GF-D8 (cell line): ENCODE measurements at regions not wholly inside any gene's neighbourhood (a gene's known extent, or its start where the extent isn't known, plus 50 kb on each side); places are given as distances from the start of the nearest gene placed in this dataset.

Source experiments
- DNase-seq: peaks from one replicate; lab custom pipeline; 2025; lab: John Stamatoyannopoulos, UW

DNA sequence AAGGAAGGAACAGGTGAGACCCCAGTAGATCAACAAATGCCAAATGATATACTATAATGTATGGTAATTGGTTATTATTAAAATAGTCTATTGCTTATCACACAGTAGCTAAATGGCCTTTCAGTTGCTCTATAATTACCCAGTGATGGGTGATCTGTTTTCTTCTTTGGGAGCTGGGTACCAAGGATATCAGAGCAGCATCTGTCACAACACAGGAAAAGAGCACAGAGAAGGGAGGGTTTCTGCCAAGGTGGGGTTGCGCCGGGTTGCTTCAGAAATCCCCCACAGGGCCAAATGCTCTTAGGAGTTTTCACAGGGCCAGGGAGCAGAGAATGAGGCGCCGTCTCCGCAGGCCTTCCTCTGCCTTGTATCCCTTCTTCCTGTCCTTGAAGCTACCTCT lies 469.4 kb downstream of the INSC start:
- no peak for DNase-seq

GRCh38 chr11:15585602-15586331 lies 471.0 kb downstream of the INSC start:
- DNase-seq = no peak

DNA sequence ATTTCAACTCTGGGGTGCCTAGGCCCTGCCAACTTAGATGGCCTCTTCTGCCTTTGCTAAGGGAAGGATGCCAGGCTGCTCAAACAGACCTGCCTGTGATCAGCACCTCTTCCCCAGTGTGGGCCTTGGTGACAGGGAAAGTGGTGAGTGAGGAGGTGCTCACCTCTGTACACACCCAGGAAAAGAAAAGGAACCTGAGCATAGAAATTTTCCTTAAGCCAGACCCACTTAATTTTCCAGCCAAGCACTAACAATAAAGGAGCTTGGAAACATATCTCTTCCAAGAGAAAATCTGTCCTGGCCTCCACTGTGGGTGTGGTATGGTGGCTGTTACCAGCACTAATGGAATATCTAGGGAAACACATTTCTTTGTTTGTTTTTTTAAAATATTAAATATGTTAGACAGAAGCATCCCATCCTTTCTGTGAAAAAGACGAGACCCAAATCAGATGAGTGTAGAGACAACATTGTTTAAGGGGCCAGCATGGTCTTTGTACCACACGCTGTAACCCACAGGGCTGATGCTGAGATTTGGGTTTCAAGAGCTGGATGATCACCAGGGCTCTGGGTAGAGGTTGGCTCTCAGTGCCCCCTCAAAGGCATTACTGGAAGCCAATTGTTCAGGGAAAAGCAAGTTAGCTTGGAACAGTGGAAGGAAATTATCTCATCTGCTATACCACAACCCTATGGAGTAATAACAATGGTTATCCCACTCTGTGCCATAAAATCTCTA lies 472.2 kb downstream of the INSC start:
- no peak for DNase-seq

DNA sequence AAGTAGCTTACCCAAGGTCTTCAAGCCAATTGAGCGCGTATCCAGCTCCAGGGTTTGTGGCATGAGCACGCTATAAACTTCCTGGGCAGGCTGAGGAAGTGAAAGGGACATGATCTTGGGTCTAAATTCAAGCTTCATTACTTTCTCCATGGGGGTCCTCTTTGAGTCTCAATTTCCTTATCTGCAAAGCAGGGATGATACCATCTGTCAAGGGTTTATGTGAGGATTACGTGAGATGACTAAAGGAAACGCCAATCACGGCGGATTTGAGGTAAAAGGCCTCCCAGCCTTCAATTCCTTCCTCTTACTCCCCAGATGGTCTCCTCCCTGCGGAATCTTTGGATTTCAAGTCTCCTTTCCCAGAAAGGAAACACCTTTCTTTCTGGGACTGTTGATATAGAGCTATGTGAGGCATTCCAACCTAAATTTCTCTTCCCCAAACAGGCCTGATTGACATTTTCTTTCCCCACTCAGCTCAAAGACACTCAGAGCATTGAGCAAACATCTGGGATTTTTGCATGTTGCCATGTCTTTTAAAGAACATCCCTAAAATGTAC lies 474.4 kb downstream of the INSC start:
- DNase-seq = no peak

- no peak for DNase-seq
Measured at GRCh38 chr11:15590132-15590531, 475.4 kb downstream of the INSC start.

DNA sequence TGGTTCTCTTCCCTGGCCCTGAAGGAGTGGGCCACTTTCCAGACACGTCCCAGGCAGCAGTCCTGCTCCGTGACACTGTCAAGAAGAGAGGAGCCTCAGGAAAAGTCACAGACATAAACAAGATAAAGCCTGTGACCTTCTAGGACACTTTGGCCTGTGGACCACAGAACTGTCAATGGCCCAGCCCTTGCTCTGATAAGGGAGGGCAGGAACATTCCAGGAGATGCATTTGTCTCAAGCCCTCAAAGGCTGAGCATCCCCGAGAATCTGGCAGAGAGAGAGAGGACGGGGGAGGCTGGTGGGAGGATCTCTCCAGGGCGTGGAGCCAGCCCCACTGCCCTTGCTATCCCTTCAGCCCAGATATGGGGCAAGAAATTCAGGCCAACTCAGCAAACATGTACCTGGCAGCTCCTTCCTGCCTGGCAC lies 476.4 kb downstream of the INSC start:
- DNase-seq = no peak

GRCh38 chr11:15594607-15595006 lies 479.9 kb downstream of the INSC start:
- DNase-seq = no peak

DNA sequence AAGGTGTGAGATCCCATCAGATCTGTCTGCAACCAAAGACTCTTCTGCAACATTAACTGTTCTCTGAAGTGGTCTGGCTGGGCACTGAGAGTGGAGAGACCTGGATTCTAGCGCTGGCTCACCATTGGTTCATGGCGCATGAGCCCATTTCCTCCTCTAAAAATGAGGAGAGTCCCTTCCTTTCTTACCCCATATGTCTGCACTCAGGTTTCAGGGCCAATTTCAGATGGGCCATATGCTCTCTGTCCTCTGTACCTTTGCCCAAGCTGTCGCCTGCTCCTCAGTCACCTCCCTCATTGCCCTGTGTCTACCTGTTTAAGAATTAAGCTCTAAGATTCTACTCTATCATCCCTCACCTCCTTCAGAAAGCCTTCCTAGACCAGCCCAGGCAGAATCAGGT lies 484.7 kb downstream of the INSC start:
- DNase-seq = no peak

- no peak for DNase-seq
Measured at GRCh38 chr11:15602047-15602446, 487.3 kb downstream of the INSC start.

- DNase-seq = no peak
Measured at GRCh38 chr11:15602785-15603567, 488.3 kb downstream of the INSC start.

GRCh38 chr11:15605094-15605493 lies 490.4 kb downstream of the INSC start:
- DNase-seq = no peak

DNA sequence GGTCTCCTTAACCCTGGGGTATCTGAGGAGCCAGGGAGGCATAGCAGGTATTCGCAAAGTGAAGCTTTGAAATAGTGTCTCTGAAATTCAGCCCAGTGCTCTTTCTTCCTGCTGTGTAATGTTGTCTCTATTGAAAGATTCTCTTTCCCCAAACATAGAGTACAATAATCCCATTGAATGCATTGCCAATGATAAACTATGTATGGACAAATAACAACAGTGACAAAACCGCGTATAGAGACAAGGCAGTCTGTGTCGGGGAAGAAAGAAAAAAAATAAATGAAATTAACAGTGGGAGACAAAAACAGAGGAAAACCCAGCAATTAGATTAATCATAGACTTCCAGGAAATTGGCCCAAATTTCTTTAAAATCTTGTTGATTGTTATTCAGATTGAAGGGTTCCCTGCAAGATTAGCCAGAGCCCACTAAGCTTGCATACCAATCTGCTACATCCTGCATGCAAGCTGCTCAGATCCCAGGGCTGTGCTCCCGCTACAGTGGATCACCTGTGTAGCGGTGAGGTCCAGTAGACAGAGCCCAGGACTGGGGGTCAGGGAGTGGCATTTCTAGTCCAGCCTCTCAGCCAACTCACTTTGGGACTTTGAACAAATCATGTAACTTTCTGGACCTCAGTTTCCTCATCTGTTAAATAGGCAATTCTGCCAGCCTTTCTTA lies 492.8 kb downstream of the INSC start:
- DNase-seq = no peak

DNA sequence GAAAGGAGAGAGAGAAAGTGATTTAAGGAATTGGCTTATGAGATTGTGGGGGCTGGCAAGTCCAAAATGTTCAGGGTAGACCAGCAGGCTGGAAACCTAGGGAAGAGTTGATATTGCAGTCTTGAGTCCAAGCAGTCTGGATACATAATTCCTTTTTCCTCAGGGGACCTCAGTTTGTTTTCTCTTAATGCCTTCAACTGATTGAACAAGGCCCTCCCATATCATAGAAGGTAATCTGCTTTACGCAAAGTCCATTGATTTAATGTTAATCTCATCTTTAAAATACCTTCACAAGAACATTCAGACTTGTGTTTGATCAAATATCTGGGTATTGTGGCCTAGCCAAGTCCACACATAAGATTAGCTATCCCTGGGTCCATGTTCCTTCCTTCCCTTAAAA lies 494.7 kb downstream of the INSC start:
- no peak for DNase-seq

GRCh38 chr11:15610881-15611280 lies 496.2 kb downstream of the INSC start:
- no peak for DNase-seq

DNA sequence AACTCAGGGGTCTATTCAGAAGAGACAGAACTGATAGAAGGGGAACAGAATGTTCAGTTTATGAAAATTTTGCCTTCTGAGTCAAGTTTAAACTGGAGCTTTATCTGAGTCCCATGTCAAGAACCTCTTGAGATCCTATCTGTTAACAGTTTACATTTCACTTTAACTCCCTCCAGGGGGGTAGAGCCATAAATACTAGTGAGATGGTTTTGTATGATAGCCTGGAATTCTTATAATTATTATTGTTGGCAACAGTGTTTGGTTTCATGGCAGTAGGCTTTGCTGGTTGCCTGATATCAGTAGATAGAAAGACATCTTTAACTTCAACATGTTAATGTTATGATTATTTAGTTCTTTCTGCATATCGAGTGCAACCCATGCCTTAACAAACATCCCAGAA lies 498.5 kb downstream of the INSC start:
- no peak for DNase-seq

DNA sequence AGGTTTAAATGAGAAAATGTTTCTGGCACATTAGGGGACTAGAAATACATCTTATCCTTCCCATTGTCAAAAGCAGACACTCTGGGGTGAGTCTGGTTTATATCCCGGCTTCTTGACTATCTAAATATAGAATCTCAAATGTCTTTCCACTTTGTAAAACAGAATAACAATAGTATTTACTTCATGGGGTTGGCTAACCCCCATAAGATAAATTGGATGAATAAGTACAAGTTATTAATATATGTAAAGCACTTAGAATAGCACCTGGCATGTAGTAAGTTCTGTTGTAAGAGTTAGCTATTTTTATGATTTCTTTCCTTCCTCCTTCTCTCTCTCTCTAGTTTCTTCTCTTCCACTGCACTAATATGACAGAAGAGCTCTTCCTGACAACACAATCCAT lies 499.1 kb downstream of the INSC start:
- no peak for DNase-seq

- no peak for DNase-seq
Measured at GRCh38 chr11:15615398-15616096, 500.8 kb downstream of the INSC start.

DNA sequence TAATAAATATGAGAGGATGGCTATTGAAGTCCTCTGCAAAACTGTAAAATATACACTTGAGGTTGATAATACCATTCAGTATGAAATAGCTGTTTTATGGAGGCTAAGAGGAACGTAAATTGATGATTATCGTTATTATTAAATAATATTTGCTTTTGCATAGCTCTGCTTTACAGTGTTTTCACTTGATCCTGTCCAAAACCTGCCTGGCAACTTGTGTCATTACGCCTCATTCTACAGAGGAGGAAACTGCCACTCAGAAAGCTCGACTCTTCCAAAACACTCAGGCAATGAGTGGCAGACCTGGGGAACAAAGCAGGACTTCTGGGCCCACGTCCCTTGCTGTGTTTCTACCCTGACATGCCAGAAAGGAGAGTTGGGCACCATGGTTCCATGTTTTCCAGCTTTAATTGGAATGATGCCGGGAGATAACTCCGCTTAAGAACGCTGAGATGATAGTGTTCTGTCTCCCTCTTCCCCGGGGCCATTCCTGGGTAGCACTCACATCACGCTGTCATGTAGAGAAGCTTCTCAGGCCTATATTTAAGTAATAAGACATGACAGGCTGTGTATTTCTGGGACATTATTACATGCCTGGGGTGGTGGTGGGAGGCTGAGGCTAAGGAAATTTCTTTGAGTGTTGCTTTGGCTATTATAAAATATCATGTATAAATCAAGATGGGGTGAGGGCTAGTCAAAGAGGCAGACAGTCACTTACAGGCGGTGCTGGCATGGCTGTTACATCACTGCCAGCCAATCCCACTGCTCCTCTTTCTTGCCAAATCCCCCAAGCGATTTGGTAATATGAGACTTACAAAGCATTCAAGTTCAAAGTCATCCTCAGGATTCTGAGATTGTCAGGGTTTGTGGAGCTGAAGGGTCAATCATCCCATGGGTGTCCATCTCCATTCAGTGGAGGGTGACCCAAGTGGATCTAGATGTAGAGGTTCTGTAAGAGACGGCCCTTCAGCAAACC lies 501.7 kb downstream of the INSC start:
- no peak for DNase-seq

DNA sequence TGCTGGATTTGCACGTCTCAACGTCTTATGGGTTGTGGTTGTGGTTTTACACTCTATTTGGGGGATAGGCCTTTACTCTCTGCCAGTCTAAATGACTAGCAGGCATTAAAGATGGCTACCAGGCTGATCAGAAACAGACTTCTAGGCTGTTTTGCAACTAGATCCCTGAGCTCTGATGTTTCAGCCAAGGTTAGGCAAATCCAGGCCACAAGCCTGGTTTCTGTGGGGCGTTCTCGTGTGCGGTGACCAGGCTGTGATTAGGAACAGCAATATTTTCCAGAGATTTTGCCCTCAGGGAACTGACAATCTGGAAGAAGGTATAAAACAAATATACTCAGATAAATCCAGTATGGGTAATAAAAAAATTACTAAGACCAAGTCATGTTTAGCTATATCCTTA lies 502.4 kb downstream of the INSC start:
- DNase-seq = no peak

DNA sequence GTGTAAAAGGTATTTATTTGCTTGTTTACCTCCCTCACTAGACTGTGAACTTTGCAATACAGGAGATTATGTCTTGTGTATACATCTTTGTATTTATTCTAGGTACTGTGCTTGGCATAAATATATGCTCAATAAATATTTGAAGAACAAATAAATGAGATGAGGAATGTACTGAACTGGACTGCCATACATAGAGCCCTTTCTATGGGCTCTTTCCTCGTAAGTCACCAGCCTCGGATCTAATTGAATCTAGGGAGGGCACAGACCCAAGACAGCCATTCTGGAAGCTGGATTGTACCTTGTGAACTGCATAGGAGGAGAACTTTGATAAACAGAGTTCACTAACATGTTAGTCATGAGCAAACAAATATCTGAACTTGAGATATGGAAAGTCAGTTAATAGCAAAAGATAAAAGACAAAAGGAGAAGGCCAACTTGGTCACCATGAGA lies 503.9 kb downstream of the INSC start:
- DNase-seq = no peak
